ENCODE measurements at regions not wholly inside any gene's neighbourhood (a gene's known extent, or its start where the extent isn't known, plus 50 kb on each side); places are given as distances from the start of the nearest gene placed in this dataset.

- DNase-seq: no peak
These were observed 259.5 kb upstream of the SLC10A2 start for GRCh38 chr13:103325672-103326071.

DNA sequence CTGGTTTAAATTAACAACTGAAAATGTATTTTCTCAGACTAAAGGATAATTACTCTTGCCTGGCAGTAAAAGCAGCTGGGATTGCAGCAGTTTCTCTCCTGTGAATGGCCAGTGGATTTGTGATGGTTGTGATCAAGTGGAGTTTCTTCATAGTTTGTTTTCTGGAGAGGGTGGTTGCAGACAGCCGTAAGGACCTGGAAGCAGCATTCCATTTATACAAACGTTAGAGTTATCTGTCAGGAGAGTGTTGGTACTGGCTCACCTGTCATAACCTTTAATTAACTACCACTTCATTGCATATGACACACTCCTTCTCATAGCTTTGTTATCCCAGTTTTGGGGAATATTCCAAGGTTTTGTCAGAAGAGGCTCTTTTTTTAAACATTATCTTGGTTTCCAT lies 258.4 kb upstream of the SLC10A2 start:
- no peak for DNase-seq

- no peak for DNase-seq
These were observed 249.5 kb upstream of the SLC10A2 start for GRCh38 chr13:103315711-103316110.

DNA sequence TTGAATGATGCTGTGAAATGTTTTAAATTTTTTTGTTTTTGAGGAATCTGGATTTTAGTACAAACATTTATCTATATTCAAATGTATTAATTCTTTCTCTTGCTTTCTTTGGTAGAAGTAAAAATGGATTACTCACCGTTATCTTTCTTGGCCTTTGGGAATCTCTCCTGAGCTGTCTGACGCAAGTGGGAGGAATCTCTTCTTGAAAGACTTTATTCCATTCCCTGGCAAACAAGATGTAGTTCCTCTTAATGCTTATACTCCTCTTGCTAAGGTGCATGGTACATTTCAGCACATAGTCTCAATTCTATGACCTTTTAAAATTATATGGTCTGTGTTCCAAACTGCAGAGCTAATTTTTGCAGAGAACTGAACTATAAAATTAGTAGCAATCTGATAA lies 246.2 kb upstream of the SLC10A2 start:
- DNase-seq: no peak

DNA sequence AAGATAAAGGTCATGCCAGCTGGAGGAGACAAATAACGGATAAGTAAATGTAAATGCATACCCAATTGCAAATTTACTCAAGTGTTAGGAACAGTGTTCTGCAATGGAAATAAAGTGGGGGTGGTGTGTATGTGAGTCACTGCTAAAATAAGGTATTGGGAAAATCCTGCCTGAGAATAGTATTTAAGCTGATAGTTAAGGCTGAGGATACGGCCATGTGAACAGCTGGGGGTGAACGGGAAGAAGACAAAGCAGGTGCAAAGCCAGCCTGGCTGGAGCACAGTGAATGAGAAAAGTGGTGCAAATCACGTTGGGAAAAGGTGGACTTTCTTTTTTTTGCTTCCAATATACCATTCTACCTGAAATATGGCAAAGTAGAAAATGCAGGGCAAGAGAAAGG lies 242.4 kb upstream of the SLC10A2 start:
- DNase-seq: no peak

GRCh38 chr13:103306163-103306562 lies 239.9 kb upstream of the SLC10A2 start:
- DNase-seq: no peak

- DNase-seq: no peak
These were observed 236.9 kb upstream of the SLC10A2 start for GRCh38 chr13:103303078-103303651.

- no peak for DNase-seq
These were observed 236.5 kb upstream of the SLC10A2 start for GRCh38 chr13:103302676-103303075.

DNA sequence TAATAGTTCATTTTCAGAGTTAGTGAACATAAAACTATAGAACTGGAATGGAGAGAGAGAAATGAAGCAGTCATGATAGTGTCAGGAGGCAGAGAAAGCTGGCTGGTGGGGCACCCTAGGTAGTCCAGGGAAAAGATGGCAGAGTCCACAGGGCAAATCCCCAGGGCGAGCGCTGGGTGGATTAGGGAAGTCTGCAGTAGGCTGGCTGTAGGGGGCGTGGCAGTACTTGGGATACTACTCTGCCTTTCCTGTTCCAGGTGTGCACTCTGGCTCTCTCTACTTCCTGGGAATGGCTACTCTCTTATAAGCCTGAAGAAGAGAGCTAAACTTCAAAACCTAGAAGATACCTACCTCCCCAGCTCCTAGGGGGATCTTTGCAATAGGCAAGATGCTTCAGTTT lies 232.9 kb upstream of the SLC10A2 start:
- DNase-seq: no peak

GRCh38 chr13:103297083-103297482 lies 230.9 kb upstream of the SLC10A2 start:
- no peak for DNase-seq

GRCh38 chr13:103291798-103292572 lies 225.8 kb upstream of the SLC10A2 start:
- DNase-seq: no peak

DNA sequence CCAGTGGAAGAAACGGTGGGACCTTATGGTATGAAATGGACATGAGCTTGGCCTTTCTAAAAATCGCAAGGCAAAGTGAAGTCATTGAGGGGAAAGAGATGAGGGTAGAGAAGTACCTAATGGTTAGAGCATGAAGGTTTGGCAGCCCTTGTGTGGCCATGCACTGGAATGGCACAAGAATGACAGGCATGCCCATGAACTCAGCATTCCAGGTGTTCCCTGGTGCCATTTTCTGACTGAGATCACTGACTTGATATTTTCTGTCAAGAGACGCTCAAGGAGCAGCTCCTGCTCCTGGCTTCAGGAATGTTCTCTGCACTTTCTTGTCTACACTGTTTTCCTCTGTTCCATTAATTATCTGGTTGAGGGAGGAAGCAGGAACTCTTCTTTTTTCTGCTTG lies 225.0 kb upstream of the SLC10A2 start:
- DNase-seq: no peak

GRCh38 chr13:103289681-103290080 lies 223.5 kb upstream of the SLC10A2 start:
- DNase-seq: no peak

GRCh38 chr13:103288114-103288513 lies 221.9 kb upstream of the SLC10A2 start:
- DNase-seq: no peak

DNA sequence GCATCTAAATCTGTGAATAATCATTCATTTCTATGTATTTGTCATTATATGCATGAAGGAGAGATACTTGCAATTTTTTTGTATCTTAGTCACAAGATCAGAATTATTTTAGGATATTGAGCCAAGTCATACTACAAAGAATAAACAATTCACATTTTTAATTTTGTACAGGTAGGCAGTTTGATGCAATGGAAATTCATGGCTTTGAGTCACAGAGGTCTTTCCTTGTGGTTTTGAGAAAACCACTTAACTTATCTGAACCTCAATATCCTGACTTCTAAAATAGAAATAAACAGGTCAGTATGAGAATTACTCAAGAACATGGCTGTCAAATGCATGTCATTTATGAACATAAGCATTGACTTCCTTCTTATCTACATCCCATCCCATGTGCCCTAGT lies 221.4 kb upstream of the SLC10A2 start:
- no peak for DNase-seq

DNA sequence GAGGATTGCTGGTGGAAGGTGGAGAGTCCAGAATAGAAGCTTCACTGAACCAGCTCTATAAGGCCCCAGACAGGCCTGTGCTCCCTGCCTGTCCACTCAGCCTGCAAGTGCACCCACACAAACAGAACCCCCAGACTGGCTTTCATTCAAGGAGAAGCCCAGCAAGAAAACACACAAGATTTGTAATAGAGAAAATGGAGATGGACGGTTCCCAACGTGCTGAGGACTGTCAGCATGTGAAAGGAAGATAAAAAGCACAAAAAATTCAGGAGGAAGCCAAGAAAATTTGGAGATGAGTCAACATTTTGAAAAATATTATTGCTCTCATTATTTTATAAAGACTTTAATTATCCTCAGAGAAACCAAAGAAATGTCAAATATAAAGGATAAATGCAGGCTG lies 218.2 kb upstream of the SLC10A2 start:
- no peak for DNase-seq

DNA sequence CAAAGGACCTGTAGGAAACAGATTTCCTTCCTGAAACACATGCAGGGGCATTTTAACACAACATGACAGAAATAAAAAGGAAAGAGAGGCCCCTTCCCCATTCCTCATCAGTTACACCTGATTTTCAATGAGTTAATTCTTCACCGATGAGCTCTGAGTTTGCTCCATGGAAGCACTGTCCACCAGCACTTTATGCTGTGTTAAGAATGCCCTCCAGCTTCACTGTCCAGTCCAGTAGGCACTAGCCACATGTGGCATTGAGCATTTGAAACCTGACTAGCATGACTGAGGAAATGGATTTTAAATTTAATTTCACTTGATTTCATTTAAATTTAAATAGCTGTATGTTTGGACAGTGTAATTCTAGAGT lies 217.2 kb upstream of the SLC10A2 start:
- no peak for DNase-seq

GRCh38 chr13:103282571-103283450 lies 216.6 kb upstream of the SLC10A2 start:
- DNase-seq: no peak

DNA sequence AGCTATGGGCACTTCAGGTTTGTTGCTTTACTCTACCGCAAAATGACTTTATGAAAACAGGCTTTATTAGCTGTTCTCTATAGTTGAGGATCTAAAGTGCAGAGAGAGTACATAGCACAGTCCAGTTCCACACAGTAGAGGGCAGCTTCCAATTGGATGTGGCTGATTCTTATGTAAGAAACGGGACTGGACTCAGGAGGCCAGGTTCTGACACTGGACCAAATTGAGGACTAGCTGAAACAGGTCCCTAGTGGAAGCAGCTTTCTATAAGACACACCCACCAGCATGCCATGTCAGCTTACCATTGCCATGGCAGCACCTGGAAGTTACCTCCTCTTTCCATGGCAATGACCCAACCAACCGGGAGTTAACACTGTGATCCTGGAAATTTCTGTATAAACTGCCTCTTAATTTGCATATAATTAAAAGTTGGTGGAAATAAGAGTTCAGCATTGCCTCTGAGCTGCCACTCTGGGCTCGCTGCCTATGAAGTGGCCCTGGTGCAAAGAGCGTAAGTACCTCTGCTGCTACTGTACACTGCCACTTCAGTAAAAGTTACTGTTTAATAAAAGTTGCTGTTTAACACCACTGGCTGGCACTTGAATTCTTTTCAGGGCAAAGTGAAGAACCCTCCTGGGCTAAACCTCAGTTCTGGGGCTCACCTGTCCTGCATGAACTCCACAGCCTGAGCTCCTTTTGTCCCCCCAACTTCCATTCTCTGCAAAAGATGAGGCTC lies 211.9 kb upstream of the SLC10A2 start:
- no peak for DNase-seq

- no peak for DNase-seq
These were observed 210.7 kb upstream of the SLC10A2 start for GRCh38 chr13:103276775-103277498.

DNA sequence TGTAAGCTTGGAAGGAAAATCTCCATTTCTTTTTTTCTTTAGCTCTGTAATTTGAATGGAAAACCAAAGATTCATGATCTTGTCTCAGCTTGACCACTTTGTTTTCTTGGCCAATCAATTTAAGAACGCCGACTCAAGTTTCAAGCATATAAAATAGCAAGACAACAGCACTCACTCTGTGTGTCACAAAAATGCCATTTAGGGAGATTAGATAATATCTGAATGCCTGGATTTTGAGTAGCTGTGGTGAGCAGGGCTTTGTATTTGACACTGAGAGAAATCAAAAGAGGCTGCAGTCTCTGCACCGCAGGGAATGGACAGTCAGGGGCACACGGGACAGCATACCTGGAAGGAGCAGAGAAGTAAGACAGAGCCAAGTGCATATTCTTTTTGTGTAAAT lies 209.5 kb upstream of the SLC10A2 start:
- DNase-seq: no peak

GRCh38 chr13:103275081-103275480 lies 208.9 kb upstream of the SLC10A2 start:
- no peak for DNase-seq
